ENCODE measurements at regions not wholly inside any gene's neighbourhood (a gene's known extent, or its start where the extent isn't known, plus 50 kb on each side); places are given as distances from the start of the nearest gene placed in this dataset.

GRCh38 chr2:217717646-217718045 is 285.1 kb downstream of the TNS1 start:
- Histone ChIP-seq H3K27me3 (ENCODE audit: control insufficient read depth, insufficient read depth, low read length) (no peaks in the 10 kb centered on the region), H3K36me3 (ENCODE audit: control insufficient read depth, insufficient read depth, low read length) (no peaks in the 10 kb centered on the region), H3K4me3 (ENCODE audit: low read depth in 2 of 2, low read length in 2 of 2) (no peak overlapping the region), H3K9me3 (ENCODE audit: control insufficient read depth, insufficient read depth, low read depth, low read length) (no peaks in the 10 kb centered on the region), H3K4me1 (ENCODE audit: control insufficient read depth, insufficient read depth, low read length) (no peaks in the 10 kb centered on the region), H3K27ac (ENCODE audit: low read length) (no peak overlapping the region)
- no peak for ATAC-seq
- in situ Hi-C loops (cut with HindIII; ENCODE audit: low pct_unique_long_range_greater_than_20kb, low sequenced_read_pairs) = no loop called here
- ChIA-PET POLR2A (no interaction called here), CTCF (no interaction called here)
- DNase-seq (ENCODE audit: low read depth, low spot score) = no peak
- no TSS peak for BruUV-seq (replicated peaks)
- intact Hi-C loops (cut with micrococcal nuclease; ENCODE audit: unreplicated experiment) = loop anchor here (5.0 to 10.0 kb wide), 2 partner anchors 203 to 1020 kb away; partner anchors contain the start of gene IGFBP5
- no peak for TF ChIP-seq REST (IDR thresholded peaks at IDR 0.05; ENCODE audit: insufficient read depth in 1 of 2, low read depth in 2 of 2, low read length in 1 of 2)
- TF ChIP-seq SIN3A (IDR thresholded peaks at IDR 0.05; ENCODE audit: borderline replicate concordance, insufficient read depth, low read depth, low read length) = no peak
- no peak for TF ChIP-seq POLR2AphosphoS5 (IDR thresholded peaks at IDR 0.05; ENCODE audit: low read depth, low read length)
- no peak for TF ChIP-seq CTCF (IDR thresholded peaks at IDR 0.05)
- TF ChIP-seq TCF7L2 (IDR thresholded peaks at IDR 0.05; ENCODE audit: low read depth, low read length) = no peak

GRCh38 chr2:217715484-217715883 is 287.3 kb downstream of the TNS1 start:
- H3K27ac ChIP-seq (ENCODE audit: low read length) = no peak overlapping the region
- no peaks in the 10 kb centered on the region for H3K9me3 ChIP-seq (ENCODE audit: control insufficient read depth, insufficient read depth, low read depth, low read length)
- no peaks in the 10 kb centered on the region; the same call in 1 of the 2 replicates for H3K27me3 ChIP-seq (ENCODE audit: control insufficient read depth, insufficient read depth, low read length)
- ChIA-PET POLR2A (no interaction called here), CTCF (no interaction called here)
- H3K4me3 ChIP-seq (ENCODE audit: low read depth in 2 of 2, low read length in 2 of 2) = no peak overlapping the region
- no peaks in the 10 kb centered on the region for H3K36me3 ChIP-seq (ENCODE audit: control insufficient read depth, insufficient read depth, low read length)
- intact Hi-C loops (cut with micrococcal nuclease; ENCODE audit: unreplicated experiment) (loop anchor here (5.0 to 10.0 kb wide), 2 partner anchors 201 to 1018 kb away; partner anchors contain the start of gene IGFBP5), in situ Hi-C loops (cut with HindIII; ENCODE audit: low pct_unique_long_range_greater_than_20kb, low sequenced_read_pairs) (no loop called here)
- DNase-seq (ENCODE audit: low read depth, low spot score) (no peak), ATAC-seq (no peak)
- BruUV-seq (replicated peaks) = no TSS peak
- TF ChIP-seq POLR2AphosphoS5 (IDR thresholded peaks at IDR 0.05; ENCODE audit: low read depth, low read length) (no peak), REST (IDR thresholded peaks at IDR 0.05; ENCODE audit: insufficient read depth in 1 of 2, low read depth in 2 of 2, low read length in 1 of 2) (no peak), SIN3A (IDR thresholded peaks at IDR 0.05; ENCODE audit: borderline replicate concordance, insufficient read depth, low read depth, low read length) (no peak), TCF7L2 (IDR thresholded peaks at IDR 0.05; ENCODE audit: low read depth, low read length) (no peak), CTCF (IDR thresholded peaks at IDR 0.05) (no peak)
- no peaks in the 10 kb centered on the region for H3K4me1 ChIP-seq (ENCODE audit: control insufficient read depth, insufficient read depth, low read length)

Measured in Panc1 (cell line).